ENCODE measurements at regions not wholly inside any gene's neighbourhood (a gene's known extent, or its start where the extent isn't known, plus 50 kb on each side); places are given as distances from the start of the nearest gene placed in this dataset.

DNA sequence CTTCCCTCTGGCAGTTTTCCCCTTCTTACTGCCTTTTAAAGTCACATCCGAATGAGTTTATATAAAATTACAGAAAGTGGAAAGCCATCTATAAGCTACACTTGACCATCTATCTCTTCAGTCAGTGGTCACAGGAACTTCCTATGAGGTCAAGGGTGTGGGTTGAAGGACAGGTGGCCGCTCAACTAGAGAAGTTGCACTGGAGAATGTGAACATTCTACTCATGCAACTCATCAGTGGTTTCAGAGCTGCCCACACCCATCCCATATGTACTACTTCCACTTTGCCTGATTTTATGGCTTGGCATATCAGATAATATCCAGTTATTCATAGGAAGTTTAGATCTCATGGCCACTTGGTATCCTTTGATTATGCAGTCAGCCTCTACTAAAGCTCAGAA is 57.4 kb upstream of the TMEM158 start:
- Histone ChIP-seq H3K4me1 (ENCODE audit: insufficient read depth, low read length, poor library complexity, severe bottlenecking) (no peaks in the 10 kb centered on the region), H2AFZ (ENCODE audit: low read length) (no peak overlapping the region), H3F3A (ENCODE audit: low read depth) (no peaks in the 10 kb centered on the region), H3K9ac (ENCODE audit: low read depth, low read length, poor library complexity, severe bottlenecking) (no peak overlapping the region), H3K36me3 (ENCODE audit: insufficient read depth, low read length) (no peaks in the 10 kb centered on the region), H3K9me3 (ENCODE audit: insufficient read depth, low read depth, low read length) (no peaks in the 10 kb centered on the region), H3K27me3 (ENCODE audit: insufficient read depth, low read length, poor library complexity, severe bottlenecking) (peaks cover 6% of the 10 kb centered on the region), H4K20me1 (ENCODE audit: insufficient read depth, low read length, poor library complexity, severe bottlenecking) (no peaks in the 10 kb centered on the region), H3K9me2 (replicated peaks; ENCODE audit: low read depth, low read length) (no peaks in the 10 kb centered on the region), H3K4me2 (ENCODE audit: low read depth, low read length, poor library complexity, severe bottlenecking) (no peak overlapping the region), H3K79me2 (ENCODE audit: insufficient read depth, low read length) (no peaks in the 10 kb centered on the region), H3K4me3 (ENCODE audit: low read length, poor library complexity, severe bottlenecking) (no peak overlapping the region)
- TF ChIP-seq CTCF (conservative IDR thresholded peaks at IDR 0.05; ENCODE audit: low read length): no peak
- no peak for TF ChIP-seq EZH2phosphoT487 (IDR thresholded peaks at IDR 0.05; ENCODE audit: borderline replicate concordance)

GRCh38 chr3:45297331-45297730 is 71.2 kb upstream of the TMEM158 start:
- Histone ChIP-seq H3K27me3 (ENCODE audit: insufficient read depth, low read length, poor library complexity, severe bottlenecking) (no peaks in the 10 kb centered on the region), H3F3A (ENCODE audit: low read depth) (no peaks in the 10 kb centered on the region), H3K36me3 (ENCODE audit: insufficient read depth, low read length) (no peaks in the 10 kb centered on the region), H2AFZ (ENCODE audit: low read length) (no peak overlapping the region), H3K9ac (ENCODE audit: low read depth, low read length, poor library complexity, severe bottlenecking) (no peak overlapping the region), H3K4me2 (ENCODE audit: low read depth, low read length, poor library complexity, severe bottlenecking) (no peak overlapping the region), H3K79me2 (ENCODE audit: insufficient read depth, low read length) (no peaks in the 10 kb centered on the region), H3K4me3 (ENCODE audit: low read length, poor library complexity, severe bottlenecking) (no peak overlapping the region), H4K20me1 (ENCODE audit: insufficient read depth, low read length, poor library complexity, severe bottlenecking) (no peaks in the 10 kb centered on the region), H3K4me1 (ENCODE audit: insufficient read depth, low read length, poor library complexity, severe bottlenecking) (no peaks in the 10 kb centered on the region), H3K9me2 (replicated peaks; ENCODE audit: low read depth, low read length) (no peaks in the 10 kb centered on the region), H3K9me3 (ENCODE audit: insufficient read depth, low read depth, low read length) (peaks cover 4% of the 10 kb centered on the region; the same call in 1 of the 2 replicates)
- TF ChIP-seq EZH2phosphoT487 (IDR thresholded peaks at IDR 0.05; ENCODE audit: borderline replicate concordance): no peak
- no peak for TF ChIP-seq CTCF (conservative IDR thresholded peaks at IDR 0.05; ENCODE audit: low read length)

DNA sequence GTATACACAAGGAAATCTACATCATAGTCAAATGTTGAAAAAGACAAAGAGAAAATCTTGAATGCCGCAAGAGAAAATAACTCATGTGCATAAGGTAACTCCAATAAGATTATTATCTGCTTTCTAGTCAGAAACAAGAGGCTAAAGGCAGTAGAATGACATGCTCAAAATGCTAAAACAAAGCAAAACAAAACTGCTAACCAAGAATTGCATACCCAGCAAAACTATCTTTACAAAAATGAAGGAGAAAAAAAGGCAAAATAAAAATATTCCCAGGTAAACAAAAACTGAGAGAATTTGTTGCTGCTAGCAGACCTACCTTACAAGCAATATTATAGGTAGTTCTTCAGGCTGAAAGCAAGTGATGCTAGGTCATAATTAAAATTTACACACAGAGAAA is 76.4 kb upstream of the TMEM158 start:
- Histone ChIP-seq H4K20me1 (ENCODE audit: insufficient read depth, low read length, poor library complexity, severe bottlenecking) (no peaks in the 10 kb centered on the region), H3K9me3 (ENCODE audit: insufficient read depth, low read depth, low read length) (peaks cover 7% of the 10 kb centered on the region; the same call in 1 of the 2 replicates), H3K36me3 (ENCODE audit: insufficient read depth, low read length) (no peaks in the 10 kb centered on the region), H3K4me3 (ENCODE audit: low read length, poor library complexity, severe bottlenecking) (no peak overlapping the region), H3K4me1 (ENCODE audit: insufficient read depth, low read length, poor library complexity, severe bottlenecking) (no peaks in the 10 kb centered on the region), H3K27me3 (ENCODE audit: insufficient read depth, low read length, poor library complexity, severe bottlenecking) (no peaks in the 10 kb centered on the region), H3K79me2 (ENCODE audit: insufficient read depth, low read length) (no peaks in the 10 kb centered on the region), H3K4me2 (ENCODE audit: low read depth, low read length, poor library complexity, severe bottlenecking) (no peak overlapping the region), H3F3A (ENCODE audit: low read depth) (no peaks in the 10 kb centered on the region), H3K9ac (ENCODE audit: low read depth, low read length, poor library complexity, severe bottlenecking) (no peak overlapping the region), H3K9me2 (replicated peaks; ENCODE audit: low read depth, low read length) (no peaks in the 10 kb centered on the region), H2AFZ (ENCODE audit: low read length) (no peak overlapping the region)
- no peak for TF ChIP-seq EZH2phosphoT487 (IDR thresholded peaks at IDR 0.05; ENCODE audit: borderline replicate concordance)
- no peak for TF ChIP-seq CTCF (conservative IDR thresholded peaks at IDR 0.05; ENCODE audit: low read length)

Data from Loucy (cell line).